K562 (cell line): ENCODE measurements at regions not wholly inside any gene's neighbourhood (a gene's known extent, or its start where the extent isn't known, plus 50 kb on each side); places are given as distances from the start of the nearest gene placed in this dataset.

ENCODE experiments used
- ATAC-seq: fragments of 200-7000 bp; cut with Tn5 transposase; 3 replicates; pipeline ENCODE4 v1.9.1; 2020; ENCODE audit warnings: moderate library complexity
- BruUV-seq: library from RNA; stranded (reverse); fragments of 400-500 nt; replicated peaks from 2 replicates; lab custom pipeline; 2021; lab: Mats Ljungman, UMichigan
- CTCF ChIA-PET: fragments of 300-600 bp; formaldehyde crosslinking; extraction: SDS; loops from one replicate; lab custom pipeline; 2021; ENCODE audit warnings: low intra/inter-chr PET ratio; lab: Yijun Ruan, JAX
- POLR2A ChIA-PET: fragments of 300-600, 350-650 bp; sonication (Branson Sonifier 250); formaldehyde crosslinking; extraction: SDS; loops from one replicate; lab custom pipeline; 2021; ENCODE audit warnings: antibody characterized with exemption, inconsistent platforms; lab: Yijun Ruan, JAX
- DNase-seq, 4 experiments: peaks; one replicate each; pipeline versions ENCODE4 v3.0.0 to v3.0.0-alpha.2; 2011 to 2018; ENCODE audit warnings: low spot score in 3 of 4, mixed read lengths in 3 of 4; ENCODE audit errors: extremely low read depth in 1 of 4
- FAIRE-seq: peaks from 2 replicates; lab custom pipeline; 2011; peaks lifted over from hg19 to GRCh38; lab: Jason Lieb, UNC
- H2AFZ ChIP-seq: 2 replicates; pipeline ENCODE4 v1.6.0; 2011; ENCODE audit warnings: low read depth, low read length, control low read depth, inconsistent platforms
- H3K27ac ChIP-seq: fragments of 200-600 bp; 3 replicates; pipeline ENCODE4 v1.8.0; 2011; ENCODE audit warnings: low read depth, mild to moderate bottlenecking, control low read depth, inconsistent platforms, low read length, moderate library complexity, mixed read lengths; ENCODE audit errors: extremely low read depth
- H3K27me3 ChIP-seq, 2 experiments: fragments of 300-600 bp in 1 of 2; 2 replicates in 1 of 2; 3 replicates in 1 of 2; pipeline versions ENCODE4 v1.6.0 to v1.8.0; 2011; ENCODE audit warnings: inconsistent platforms in 2 of 2, low read length in 2 of 2, mild to moderate bottlenecking in 1 of 2, mixed read lengths in 1 of 2, moderate library complexity in 1 of 2; ENCODE audit not compliant: control insufficient read depth in 2 of 2, insufficient read depth in 2 of 2
- H3K36me3 ChIP-seq: fragments of 300-600 bp; 3 replicates; pipeline ENCODE4 v1.8.0; 2011; ENCODE audit warnings: mild to moderate bottlenecking, low read length, inconsistent platforms; ENCODE audit not compliant: control insufficient read depth, insufficient read depth
- H3K4me1 ChIP-seq, 2 experiments: fragments of 200-600 bp in 1 of 2; replicated peaks in 1 of 2; 2 replicates in 1 of 2; 3 replicates in 1 of 2; pipeline versions ENCODE4 v1.5.1 to v1.8.0; 2011; ENCODE audit warnings: inconsistent platforms in 2 of 2, low read length in 2 of 2, mild to moderate bottlenecking in 1 of 2, mixed read lengths in 1 of 2, moderate library complexity in 1 of 2; ENCODE audit not compliant: control insufficient read depth in 2 of 2, insufficient read depth in 2 of 2
- H3K4me2 ChIP-seq: 2 replicates; pipeline ENCODE4 v1.6.1; 2011; ENCODE audit warnings: low read length, control low read depth, inconsistent platforms, mixed read lengths; ENCODE audit not compliant: insufficient read depth
- H3K4me3 ChIP-seq: fragments of 200-600 bp; sonication (generic), shearing (Covaris generic); 2 replicates; pipeline ENCODE4 v1.5.1; 2016; ENCODE audit warnings: control low read depth, inconsistent platforms
- H3K79me2 ChIP-seq: fragments of 200-600 bp; 3 replicates; pipeline ENCODE4 v1.8.0; 2011; ENCODE audit warnings: low read length, inconsistent platforms; ENCODE audit not compliant: control insufficient read depth, insufficient read depth
- H3K9ac ChIP-seq, 2 experiments: 2 replicates each; pipeline versions ENCODE4 v1.6.0 to v1.6.1; 2011; ENCODE audit warnings: low read depth in 2 of 2, low read length in 2 of 2, control low read depth in 1 of 2, inconsistent platforms in 1 of 2, mild to moderate bottlenecking in 1 of 2, mixed read lengths in 1 of 2; ENCODE audit not compliant: insufficient read depth in 1 of 2
- H3K9me1 ChIP-seq: one replicate; pipeline ENCODE4 v1.6.0; 2011; ENCODE audit warnings: inconsistent platforms, mild to moderate bottlenecking, low read length, moderate library complexity; ENCODE audit not compliant: control insufficient read depth, insufficient read depth
- H3K9me3 ChIP-seq: replicated peaks from 2 replicates; pipeline ENCODE4 v1.5.1; 2011; ENCODE audit warnings: low read depth, low read length, inconsistent platforms; ENCODE audit not compliant: control insufficient read depth, insufficient read depth
- H4K20me1 ChIP-seq: replicated peaks from 2 replicates; pipeline ENCODE4 v1.6.1; 2011; ENCODE audit warnings: low read length, inconsistent platforms, mixed read lengths; ENCODE audit not compliant: control insufficient read depth, insufficient read depth
- CBX3 ChIP-seq, 2 experiments: IDR thresholded peaks; 1 replicate in 1 of 2; 2 replicates in 1 of 2; pipeline ENCODE4 v1.6.1; 2012; ENCODE audit warnings: inconsistent platforms in 2 of 2, low read length in 2 of 2, borderline replicate concordance in 1 of 2, control low read depth in 1 of 2
- CBX8 ChIP-seq: fragments of 200-600 bp; sonication (generic); IDR thresholded peaks from 2 replicates; pipeline ENCODE4 v1.6.1; 2012; ENCODE audit warnings: borderline replicate concordance, mixed run types, low read depth, mild to moderate bottlenecking, moderate library complexity, mixed read lengths, low read length, control low read depth, inconsistent platforms; ENCODE audit not compliant: poor library complexity, severe bottlenecking; ENCODE audit errors: extremely low read depth
- ELF2 ChIP-seq: fragments of 250-450 bp; sonication (Bioruptor Pico); IDR thresholded peaks from 2 replicates; pipeline ENCODE4 v1.5.0; 2021; ENCODE audit warnings: mild to moderate bottlenecking
- ESRRA ChIP-seq: fragments of 450-650 bp; IDR thresholded peaks from 2 replicates; pipeline ENCODE4 v1.6.1; 2014; ENCODE audit warnings: low read depth, mild to moderate bottlenecking, moderate library complexity, borderline replicate concordance
- JUNB ChIP-seq: fragments of 450-650 bp; formaldehyde crosslinking; conservative IDR thresholded peaks from 2 replicates; pipeline ENCODE4 v1.4.0; 2020; ENCODE audit warnings: mild to moderate bottlenecking
- MCM2 ChIP-seq: fragments of 450-650 bp; IDR thresholded peaks from 2 replicates; pipeline ENCODE4 v1.6.1; 2017; ENCODE audit warnings: low read depth, mild to moderate bottlenecking
- ZNF184 ChIP-seq: sonication (generic); formaldehyde crosslinking; IDR thresholded peaks from 2 replicates; pipeline ENCODE4 v1.5.0; 2020; ENCODE audit warnings: missing genetic modification reagents
- WGBS: fragments of 100-300 bp; shearing (Covaris generic); methylation state at CpG from one replicate; pipeline ENCODE4 v1.1.6; 2016; ENCODE audit warnings: low coverage, mixed read lengths; ENCODE audit not compliant: insufficient coverage; ENCODE audit errors: missing lambda C conversion rate; 5-methylcytosine and 5-hydroxymethylcytosine counted together
- in situ Hi-C: fragments of 300-500 bp; cut with MboI; formaldehyde crosslinking; loops from 4 replicates; pipeline ENCODE4 v1.15.0; 2018; ENCODE audit warnings: inconsistent platforms, mixed read lengths
- intact Hi-C: fragments of 100-400 bp; cut with micrococcal nuclease; formaldehyde crosslinking; loops from 2 replicates; pipeline ENCODE4 v1.14.2; 2022
- TF ChIP-seq, protein P1 (sequence below): sonication (generic); formaldehyde crosslinking; IDR thresholded peaks from 2 replicates; pipeline ENCODE4 v1.8.1; 2023; ENCODE audit warnings: mild to moderate bottlenecking, missing genetic modification reagents, moderate library complexity

DNA sequence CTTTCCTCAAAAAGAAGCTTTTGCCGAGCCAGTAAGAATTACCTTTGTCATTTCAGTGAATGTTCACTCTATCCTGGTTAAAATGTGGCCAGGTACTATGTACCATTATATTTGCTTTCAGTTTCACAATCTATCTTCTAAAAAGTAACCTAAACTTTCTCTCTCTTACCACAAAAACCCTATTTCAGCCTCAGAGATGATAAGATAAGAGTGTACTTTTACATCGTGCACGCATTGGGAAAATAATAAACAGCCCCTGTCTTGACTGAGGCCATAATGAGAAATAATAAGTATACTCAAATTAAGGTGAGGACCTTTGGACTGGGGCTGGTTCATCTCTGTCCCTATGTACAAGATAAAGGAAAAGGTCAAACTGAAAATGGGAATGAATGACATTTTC lies 77.7 kb downstream of the ZNF726 start:
- no peak for ATAC-seq
- H3K9me1 ChIP-seq: no peaks in the 10 kb centered on the region
- CTCF ChIA-PET: no interaction called here
- H3K27me3 ChIP-seq: no peaks in the 10 kb centered on the region
- H3K27ac ChIP-seq: no peak overlapping the region
- no peak overlapping the region for H3K4me3 ChIP-seq
- H3K79me2 ChIP-seq: no peaks in the 10 kb centered on the region
- POLR2A ChIA-PET: no interaction called here
- no peak overlapping the region for H3K4me2 ChIP-seq
- TF ChIP-seq ELF2 (CRISPR knock-in tag): no peak
- TF ChIP-seq, all 486 proteins: peak for 0
- in situ Hi-C loops: no loop called here
- no peaks in the 10 kb centered on the region for H4K20me1 ChIP-seq
- FAIRE-seq (no peak), DNase-seq (no peak)
- H3K9me3 ChIP-seq: peaks cover 2% of the 10 kb centered on the region
- intact Hi-C loops: no loop called here
- no peak overlapping the region for H2AFZ ChIP-seq
- WGBS: 9% methylated on average over 3 of the region's 3 CpGs
- BruUV-seq: no TSS peak
- no peaks in the 10 kb centered on the region for H3K4me1 ChIP-seq
- H3K36me3 ChIP-seq: no peaks in the 10 kb centered on the region
- H3K9ac ChIP-seq: no peak overlapping the region

DNA sequence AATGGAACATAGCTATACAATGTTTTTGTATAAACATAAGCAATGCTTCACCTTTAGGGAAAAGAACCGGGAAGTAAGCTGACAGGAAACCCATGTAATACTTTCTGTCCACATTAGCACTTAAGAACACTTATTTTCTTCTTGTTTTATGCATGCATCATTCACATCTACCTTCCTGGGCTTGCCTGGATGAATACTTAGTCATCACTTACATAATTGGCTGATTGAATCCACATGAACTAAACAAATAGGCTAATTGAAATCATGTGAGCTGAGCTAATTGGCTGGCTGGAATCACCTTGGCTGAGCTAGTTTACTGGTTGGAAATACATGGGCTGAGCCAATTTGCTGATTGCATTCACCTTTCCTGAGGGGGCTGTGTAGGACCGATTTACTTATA lies 78.8 kb downstream of the ZNF726 start:
- TF ChIP-seq CBX8 (no peak), ESRRA (no peak), ZNF184 (CRISPR knock-in tag) (no peak), CBX3 (IDR thresholded peaks at IDR 0.05; ENCODE audit: borderline replicate concordance in 1 of 2, low read length in 2 of 2) (no peak), MCM2 (no peak), JUNB (CRISPR knock-in tag) (no peak)
- TF ChIP-seq, protein P1, sequence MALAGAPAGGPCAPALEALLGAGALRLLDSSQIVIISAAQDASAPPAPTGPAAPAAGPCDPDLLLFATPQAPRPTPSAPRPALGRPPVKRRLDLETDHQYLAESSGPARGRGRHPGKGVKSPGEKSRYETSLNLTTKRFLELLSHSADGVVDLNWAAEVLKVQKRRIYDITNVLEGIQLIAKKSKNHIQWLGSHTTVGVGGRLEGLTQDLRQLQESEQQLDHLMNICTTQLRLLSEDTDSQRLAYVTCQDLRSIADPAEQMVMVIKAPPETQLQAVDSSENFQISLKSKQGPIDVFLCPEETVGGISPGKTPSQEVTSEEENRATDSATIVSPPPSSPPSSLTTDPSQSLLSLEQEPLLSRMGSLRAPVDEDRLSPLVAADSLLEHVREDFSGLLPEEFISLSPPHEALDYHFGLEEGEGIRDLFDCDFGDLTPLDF: no peak
- Histone ChIP-seq H3K9ac (no peak overlapping the region), H2AFZ (no peak overlapping the region), H3K9me1 (no peaks in the 10 kb centered on the region), H3K27ac (no peak overlapping the region), H3K36me3 (no peaks in the 10 kb centered on the region), H3K4me1 (no peaks in the 10 kb centered on the region), H3K27me3 (no peaks in the 10 kb centered on the region), H3K9me3 (peaks cover 2% of the 10 kb centered on the region), H3K79me2 (no peaks in the 10 kb centered on the region), H3K4me3 (no peak overlapping the region), H4K20me1 (no peaks in the 10 kb centered on the region), H3K4me2 (no peak overlapping the region)
- CTCF ChIA-PET: no interaction called here
- in situ Hi-C loops: no loop called here
- POLR2A ChIA-PET: no interaction called here
- intact Hi-C loops: no loop called here
- no peak for FAIRE-seq
- BruUV-seq: no TSS peak
- no peak for ATAC-seq
- WGBS: 5% methylated on average over 2 of the region's 2 CpGs
- DNase-seq: no peak
